Right lobe of liver (tissue), 4 donors: ENCODE measurements at regions not wholly inside any gene's neighbourhood (a gene's known extent, or its start where the extent isn't known, plus 50 kb on each side); places are given as distances from the start of the nearest gene placed in this dataset.

Experiments used
- CTCF ChIP-seq, 4 donors: fragments of 200-600 bp in 3 of 4; fragments of 450-650 bp in 1 of 4; IDR thresholded peaks; one replicate each; pipeline versions ENCODE4 v1.5.1 to v1.8.0; 2016 to 2022; ENCODE audit warnings: antibody characterized with exemption in 4 of 4, mild to moderate bottlenecking in 2 of 4
- POLR2A ChIP-seq: fragments of 450-650 bp; IDR thresholded peaks from one replicate; pipeline ENCODE4 v1.6.1; 2017; ENCODE audit warnings: antibody characterized with exemption, mild to moderate bottlenecking
- donor health status: DM: no; HTN: no; CAD: no.
- donor health status: DM: no; HTN: no; CAD: no.
- donor health status: DM: no; HTN: yes; CAD: no.

GRCh38 chr5:28216939-28217360 lies 1178.6 kb upstream of the CDH9 start:
- no peak for TF ChIP-seq CTCF (IDR thresholded peaks at IDR 0.05)
- no peak for TF ChIP-seq POLR2A
